ENCODE measurements at regions not wholly inside any gene's neighbourhood (a gene's known extent, or its start where the extent isn't known, plus 50 kb on each side); places are given as distances from the start of the nearest gene placed in this dataset.
"Not testable (repeated sequence)": the region's sequence is repeated elsewhere in the genome, so short reads cannot be mapped to it uniquely, and the experiment has no call there.

- not testable (repeated sequence) for TF ChIP-seq CTCF, POLR2A (IDR thresholded peaks at IDR 0.05)
Measured at GRCh38 chr4:82279550-82279949, 94.2 kb downstream of the HNRNPD start.
